Lower lobe of right lung (tissue), 2 donors: ENCODE measurements at regions not wholly inside any gene's neighbourhood (a gene's known extent, or its start where the extent isn't known, plus 50 kb on each side); places are given as distances from the start of the nearest gene placed in this dataset.
A peak's percentile ranks its signal among the peaks of the same experiment; 100 is the strongest.

Source experiments
- ATAC-seq, 2 donors: fragments of 200-7000 bp; cut with Tn5 transposase; one replicate each; pipeline ENCODE4 v1.9.1; 2020 to 2022; ENCODE audit warnings: mild to moderate bottlenecking in 2 of 2, moderate library complexity in 2 of 2
- DNase-seq: peaks from one replicate; pipeline ENCODE4 v3.0.0-alpha.2; 2020
- H3K27ac ChIP-seq: fragments of 200-600 bp; one replicate; pipeline ENCODE4 v1.8.0; 2022
- H3K27me3 ChIP-seq: fragments of 200-600 bp; one replicate; pipeline ENCODE4 v1.8.0; 2022; ENCODE audit warnings: low read depth
- H3K36me3 ChIP-seq: fragments of 200-600 bp; one replicate; pipeline ENCODE4 v1.8.0; 2022; ENCODE audit warnings: mild to moderate bottlenecking
- H3K4me1 ChIP-seq: fragments of 200-600 bp; one replicate; pipeline ENCODE4 v1.8.0; 2022
- H3K4me3 ChIP-seq: fragments of 200-600 bp; one replicate; pipeline ENCODE4 v1.8.0; 2022; ENCODE audit warnings: mild to moderate bottlenecking
- H3K9me3 ChIP-seq: fragments of 200-600 bp; one replicate; pipeline ENCODE4 v1.8.0; 2022
- CTCF ChIP-seq: fragments of 200-600 bp; IDR thresholded peaks from one replicate; pipeline ENCODE4 v1.8.0; 2022; ENCODE audit warnings: antibody characterized with exemption, mild to moderate bottlenecking
- intact Hi-C: fragments of 100-400 bp; cut with DNase I; formaldehyde crosslinking; loops from one replicate; pipeline ENCODE4 v1.11.0; 2022
- donor health status: DM: no; HTN: yes; CAD: no; lungs with severe emphysema.

GRCh38 chr11:130638033-130638432 lies 189.6 kb downstream of the ADAMTS15 start:
- ATAC-seq (peak in 1 of 2 donors; percentile 25), DNase-seq (no peak)
- Histone ChIP-seq H3K36me3 (no peaks in the 10 kb centered on the region), H3K4me3 (no peak overlapping the region), H3K9me3 (no peaks in the 10 kb centered on the region), H3K27me3 (no peaks in the 10 kb centered on the region), H3K4me1 (peaks cover 33% of the 10 kb centered on the region), H3K27ac (no peak overlapping the region)
- intact Hi-C loops = no loop called here
- TF ChIP-seq CTCF = no peak

GRCh38 chr11:130638624-130639023 lies 190.2 kb downstream of the ADAMTS15 start:
- DNase-seq (no peak), ATAC-seq (no peak)
- TF ChIP-seq CTCF = no peak
- Histone ChIP-seq H3K36me3 (no peaks in the 10 kb centered on the region), H3K4me1 (peaks cover 33% of the 10 kb centered on the region), H3K4me3 (no peak overlapping the region), H3K9me3 (no peaks in the 10 kb centered on the region), H3K27me3 (no peaks in the 10 kb centered on the region), H3K27ac (no peak overlapping the region)
- intact Hi-C loops = no loop called here

GRCh38 chr11:130639369-130639768 lies 190.9 kb downstream of the ADAMTS15 start:
- no peaks in the 10 kb centered on the region for H3K27me3 ChIP-seq
- H3K4me1 ChIP-seq = peaks cover 33% of the 10 kb centered on the region
- no peaks in the 10 kb centered on the region for H3K9me3 ChIP-seq
- DNase-seq (no peak), ATAC-seq (no peak)
- intact Hi-C loops = no loop called here
- no peaks in the 10 kb centered on the region for H3K36me3 ChIP-seq
- no peak for TF ChIP-seq CTCF
- H3K27ac ChIP-seq = no peak overlapping the region
- no peak overlapping the region for H3K4me3 ChIP-seq

GRCh38 chr11:130640526-130640925 lies 192.1 kb downstream of the ADAMTS15 start:
- Histone ChIP-seq H3K9me3 (no peaks in the 10 kb centered on the region), H3K27me3 (no peaks in the 10 kb centered on the region), H3K27ac (no peak overlapping the region), H3K36me3 (no peaks in the 10 kb centered on the region), H3K4me1 (peaks cover 34% of the 10 kb centered on the region), H3K4me3 (no peak overlapping the region)
- TF ChIP-seq CTCF = no peak
- ATAC-seq = no peak
- no peak for DNase-seq
- intact Hi-C loops = no loop called here

- no peaks in the 10 kb centered on the region for H3K36me3 ChIP-seq
- no peak for DNase-seq
- no peak overlapping the region for H3K4me3 ChIP-seq
- no peak overlapping the region for H3K27ac ChIP-seq
- H3K4me1 ChIP-seq = peaks cover 25% of the 10 kb centered on the region
- no peak for TF ChIP-seq CTCF
- H3K9me3 ChIP-seq = no peaks in the 10 kb centered on the region
- ATAC-seq = no peak
- intact Hi-C loops = no loop called here
- no peaks in the 10 kb centered on the region for H3K27me3 ChIP-seq
These were observed 193.4 kb downstream of the ADAMTS15 start for GRCh38 chr11:130641876-130642275.

GRCh38 chr11:130642994-130643393 lies 194.5 kb downstream of the ADAMTS15 start:
- Histone ChIP-seq H3K4me3 (no peak overlapping the region), H3K9me3 (no peaks in the 10 kb centered on the region), H3K4me1 (peaks cover 25% of the 10 kb centered on the region), H3K36me3 (no peaks in the 10 kb centered on the region), H3K27ac (no peak overlapping the region), H3K27me3 (no peaks in the 10 kb centered on the region)
- ATAC-seq (no peak), DNase-seq (no peak)
- intact Hi-C loops = no loop called here
- no peak for TF ChIP-seq CTCF
